HFF-Myc (cell line): ENCODE measurements at regions not wholly inside any gene's neighbourhood (a gene's known extent, or its start where the extent isn't known, plus 50 kb on each side); places are given as distances from the start of the nearest gene placed in this dataset.

Experiments used
- DNase-seq: peaks from one replicate; pipeline ENCODE4 v3.0.0-alpha.2; 2011; ENCODE audit warnings: low read depth; ENCODE audit errors: extremely low read depth
- H3K4me3 ChIP-seq: replicated peaks from 2 replicates; pipeline ENCODE4 v1.5.1; 2011; ENCODE audit warnings: low read depth, mild to moderate bottlenecking, control low read depth, low read length
- TF ChIP-seq, protein P1 (sequence below): IDR thresholded peaks from 2 replicates; pipeline ENCODE4 v1.5.1; 2012; ENCODE audit warnings: mild to moderate bottlenecking, low read depth, low read length, control low read depth; ENCODE audit errors: missing control alignments

DNA sequence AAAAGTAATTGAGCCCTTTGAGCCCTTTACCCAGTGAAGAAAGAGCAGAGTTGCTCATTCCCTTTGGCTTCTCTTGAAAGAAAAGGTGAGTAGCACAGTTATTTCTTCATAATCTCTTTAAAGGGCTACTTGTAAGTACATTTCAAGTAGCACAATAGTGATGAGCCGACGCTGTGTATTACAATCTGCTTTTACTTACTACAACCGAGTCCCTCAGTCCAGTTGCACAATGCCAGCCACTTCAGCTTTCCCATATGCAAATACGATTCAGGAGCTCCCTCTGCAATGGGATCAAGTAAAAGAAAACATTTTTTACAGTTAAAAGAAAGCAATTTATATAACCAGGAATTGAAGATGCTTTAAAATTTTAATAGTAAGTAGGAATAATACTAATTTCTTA, 868.5 kb downstream of the RNF144A start:
- TF ChIP-seq, protein P1, sequence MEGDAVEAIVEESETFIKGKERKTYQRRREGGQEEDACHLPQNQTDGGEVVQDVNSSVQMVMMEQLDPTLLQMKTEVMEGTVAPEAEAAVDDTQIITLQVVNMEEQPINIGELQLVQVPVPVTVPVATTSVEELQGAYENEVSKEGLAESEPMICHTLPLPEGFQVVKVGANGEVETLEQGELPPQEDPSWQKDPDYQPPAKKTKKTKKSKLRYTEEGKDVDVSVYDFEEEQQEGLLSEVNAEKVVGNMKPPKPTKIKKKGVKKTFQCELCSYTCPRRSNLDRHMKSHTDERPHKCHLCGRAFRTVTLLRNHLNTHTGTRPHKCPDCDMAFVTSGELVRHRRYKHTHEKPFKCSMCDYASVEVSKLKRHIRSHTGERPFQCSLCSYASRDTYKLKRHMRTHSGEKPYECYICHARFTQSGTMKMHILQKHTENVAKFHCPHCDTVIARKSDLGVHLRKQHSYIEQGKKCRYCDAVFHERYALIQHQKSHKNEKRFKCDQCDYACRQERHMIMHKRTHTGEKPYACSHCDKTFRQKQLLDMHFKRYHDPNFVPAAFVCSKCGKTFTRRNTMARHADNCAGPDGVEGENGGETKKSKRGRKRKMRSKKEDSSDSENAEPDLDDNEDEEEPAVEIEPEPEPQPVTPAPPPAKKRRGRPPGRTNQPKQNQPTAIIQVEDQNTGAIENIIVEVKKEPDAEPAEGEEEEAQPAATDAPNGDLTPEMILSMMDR, result no peak
- no peak for DNase-seq

DNA sequence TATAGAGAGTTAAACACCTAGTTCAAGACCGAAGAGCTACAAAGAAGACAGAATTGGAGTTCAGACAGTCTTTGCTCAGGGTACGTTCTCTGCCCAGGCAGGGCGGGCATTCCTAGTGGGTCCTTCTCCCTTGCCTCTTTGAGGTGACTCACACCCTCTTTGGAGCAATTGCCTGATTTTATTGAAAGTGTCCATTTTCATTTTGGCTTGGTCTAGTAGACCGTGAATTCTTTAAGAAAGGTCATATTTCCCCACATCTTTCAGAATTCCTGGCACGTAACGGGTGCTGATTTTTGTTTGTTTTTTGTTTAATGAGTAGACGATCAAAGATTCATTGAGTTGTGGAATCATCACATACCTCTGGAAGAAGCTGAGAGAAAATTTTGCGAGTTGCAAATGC, 871.5 kb downstream of the RNF144A start:
- DNase-seq, result no peak
- TF ChIP-seq, protein P1, result no peak
- H3K4me3 ChIP-seq, result no peak overlapping the region

More for the DNA sequence above, 868.5 kb downstream of the RNF144A start:
- H3K4me3 ChIP-seq, result no peak overlapping the region

DNA sequence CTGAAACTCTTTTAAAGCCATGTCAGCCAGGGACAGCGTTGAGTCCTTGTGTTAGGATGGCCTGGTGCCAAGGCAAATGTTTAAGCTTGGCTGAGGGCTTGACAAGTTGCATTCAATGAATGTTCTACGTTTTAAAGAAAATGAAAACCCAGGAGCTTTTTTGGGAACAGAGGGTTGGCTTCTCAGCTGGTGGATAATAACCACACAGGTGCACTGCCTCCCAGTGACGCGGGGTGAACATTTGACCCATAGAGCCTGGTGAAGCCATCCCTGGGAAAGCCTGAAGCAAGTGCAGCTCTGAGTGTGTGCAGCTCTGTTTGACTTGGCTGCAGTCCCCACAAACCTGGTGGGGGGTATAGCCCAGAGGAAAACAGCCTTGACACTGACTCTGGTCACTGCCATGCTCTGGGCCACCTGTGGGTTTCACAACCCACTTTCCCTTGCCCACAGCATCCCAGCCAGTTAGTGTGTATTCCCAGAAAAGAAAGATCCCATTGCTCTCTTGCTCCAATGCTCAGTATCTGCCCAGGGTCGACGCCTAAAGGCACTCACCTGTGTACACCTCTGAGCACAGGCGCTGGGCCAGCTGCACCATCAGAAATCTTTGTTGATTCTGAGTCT, 874.9 kb downstream of the RNF144A start:
- TF ChIP-seq, protein P1, result no peak
- H3K4me3 ChIP-seq, result no peak overlapping the region
- no peak for DNase-seq

DNA sequence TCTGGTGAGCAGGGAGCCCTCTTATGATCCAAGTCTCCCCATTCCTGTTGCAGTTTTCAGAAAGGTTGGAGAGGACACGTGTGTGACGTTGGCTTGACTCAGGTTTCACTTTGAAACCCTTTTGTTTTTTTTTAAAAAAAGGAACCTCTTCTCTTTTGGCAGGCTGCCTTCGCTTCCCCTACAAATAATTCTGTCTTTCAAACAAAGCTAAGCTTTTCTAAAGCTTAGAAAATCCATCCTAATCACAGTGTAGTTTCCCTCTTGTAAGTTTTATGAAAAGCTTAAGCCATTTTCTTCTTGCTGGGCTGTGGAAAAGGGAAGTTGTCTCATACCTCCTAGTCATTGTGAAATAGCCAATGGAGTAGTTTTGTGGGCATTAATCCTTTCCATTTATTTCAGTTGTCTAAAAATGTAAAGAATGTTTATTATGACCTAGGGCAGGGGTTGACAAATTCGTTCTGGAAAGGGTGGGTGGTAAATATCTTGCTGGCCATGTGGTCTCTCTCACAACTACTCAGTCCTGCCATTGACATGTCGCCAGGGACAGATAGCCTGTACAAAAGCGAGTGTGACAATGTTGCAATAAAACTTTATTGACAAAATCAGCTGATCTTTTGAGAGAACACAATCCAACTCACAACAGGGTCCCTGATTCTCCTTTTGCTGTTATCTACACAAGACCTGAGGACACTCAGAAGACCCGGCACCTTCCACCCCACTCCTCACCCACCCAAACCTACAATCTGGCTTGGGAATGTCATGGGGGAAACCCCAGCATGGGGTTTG, 878.8 kb downstream of the RNF144A start:
- no peak overlapping the region for H3K4me3 ChIP-seq
- no peak for DNase-seq
- TF ChIP-seq, protein P1, result no peak

DNA sequence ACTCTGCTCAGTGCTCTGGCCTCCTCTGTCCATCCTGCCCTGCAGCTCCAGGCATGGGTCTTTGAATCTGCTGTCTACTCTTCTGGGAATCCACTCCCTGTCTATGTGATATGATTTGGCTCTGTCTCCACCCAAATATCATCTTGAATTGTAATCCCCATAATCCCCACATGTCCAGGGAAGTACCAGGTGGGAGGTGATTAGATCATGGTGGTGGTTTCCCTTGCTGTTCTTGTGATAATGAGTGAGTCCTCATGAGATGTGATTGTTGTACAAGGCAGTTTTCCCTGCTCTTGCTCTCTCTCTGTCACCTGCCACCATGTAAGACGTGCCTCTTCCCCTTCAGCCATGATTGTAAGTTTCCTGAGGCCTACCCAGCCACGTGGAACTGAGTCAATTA, 881.8 kb upstream of the ID2 start:
- TF ChIP-seq, protein P1, result no peak
- no peak overlapping the region for H3K4me3 ChIP-seq
- no peak for DNase-seq

DNA sequence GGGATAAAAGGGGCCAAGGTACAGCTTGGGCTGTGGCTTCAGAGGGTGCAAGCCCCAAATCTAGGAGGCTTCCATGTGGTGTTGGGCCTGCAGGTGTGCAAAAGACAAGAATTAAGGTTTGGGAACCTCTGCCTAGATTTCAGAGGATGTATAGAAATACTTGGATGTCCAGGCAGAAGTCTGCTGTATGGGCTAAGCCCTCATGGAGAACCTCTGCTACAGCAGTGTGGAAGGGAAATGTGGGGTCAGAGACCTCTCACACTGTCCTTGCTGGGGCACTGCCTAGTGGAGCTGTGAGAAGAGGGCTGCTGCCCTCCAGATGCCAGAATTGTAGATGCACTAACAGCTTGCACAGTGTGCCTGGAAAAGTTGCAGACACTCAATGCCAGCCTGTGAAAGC, 880.6 kb upstream of the ID2 start:
- no peak overlapping the region for H3K4me3 ChIP-seq
- DNase-seq, result no peak
- TF ChIP-seq, protein P1, result no peak
